Kidney (tissue), 13 donors: ENCODE measurements at regions not wholly inside any gene's neighbourhood (a gene's known extent, or its start where the extent isn't known, plus 50 kb on each side); places are given as distances from the start of the nearest gene placed in this dataset.

Experiments
- DNase-seq, 5 donors: peaks; one replicate each; pipeline ENCODE4 v3.0.0-alpha.2; 2013 to 2020
- FAIRE-seq: peaks from 2 replicates; lab custom pipeline; 2012; peaks lifted over from hg19 to GRCh38; lab: Jason Lieb, UNC
- H3K27ac ChIP-seq, 2 donors: one replicate each; pipeline ENCODE4 v1.7.0; 2013; ENCODE audit warnings: low read depth in 2 of 2, low read length in 2 of 2, inconsistent platforms in 1 of 2
- H3K27me3 ChIP-seq: one replicate; pipeline ENCODE4 v1.7.1; 2013; ENCODE audit warnings: low read length, inconsistent platforms; ENCODE audit not compliant: control insufficient read depth, insufficient read depth
- H3K36me3 ChIP-seq, 3 donors: one replicate each; pipeline versions ENCODE4 v1.7.0 to v1.7.1; 2013; ENCODE audit warnings: low read length in 3 of 3, control low read depth in 1 of 3, inconsistent platforms in 1 of 3; ENCODE audit not compliant: insufficient read depth in 3 of 3, control insufficient read depth in 2 of 3
- H3K4me1 ChIP-seq, 3 donors: one replicate each; pipeline versions ENCODE4 v1.7.0 to v1.7.1; 2013; ENCODE audit warnings: low read length in 3 of 3, inconsistent platforms in 1 of 3, low read depth in 1 of 3; ENCODE audit not compliant: control insufficient read depth in 2 of 3, insufficient read depth in 2 of 3
- H3K4me3 ChIP-seq, 3 donors: one replicate each; pipeline versions ENCODE4 v1.7.0 to v1.8.1; 2013; ENCODE audit warnings: low read length in 3 of 3, control low read depth in 1 of 3, inconsistent platforms in 1 of 3
- H3K9ac ChIP-seq, 3 donors: one replicate each; pipeline versions ENCODE4 v1.7.0 to v1.7.1; 2013; ENCODE audit warnings: low read length in 3 of 3, control low read depth in 1 of 3, inconsistent platforms in 1 of 3
- H3K9me3 ChIP-seq, 3 donors: one replicate each; pipeline versions ENCODE4 v1.7.0 to v1.7.1; 2013; ENCODE audit warnings: low read length in 3 of 3, control low read depth in 1 of 3, inconsistent platforms in 1 of 3; ENCODE audit not compliant: control insufficient read depth in 2 of 3, insufficient read depth in 1 of 3
- CTCF ChIP-seq: IDR thresholded peaks from 3 replicates; pipeline ENCODE4 v1.5.1; 2012; ENCODE audit warnings: mild to moderate bottlenecking, moderate library complexity, borderline replicate concordance; ENCODE audit not compliant: insufficient read depth; ENCODE audit errors: extremely low read depth
- intact Hi-C: fragments of 100-400 bp; cut with DNase I; formaldehyde crosslinking; loops from one replicate; pipeline ENCODE4 v1.11.1; 2022
- donor health status: control.
- donor health status: control.
- donor health status: control.
- donor health status: control.
- donor health status: control.
- donor health status: DM: yes; HTN: yes; CAD: no.
- donor health status: Normal renal cell carcinoma (clear cell type).

GRCh38 chr12:19012965-19013364 lies 116.6 kb upstream of the PLEKHA5 start:
- peak in 2 of 5 donors; percentile 37 to 48 for DNase-seq
- Histone ChIP-seq H3K4me1 (peaks cover 0 to 7% (median 0%) of the 10 kb centered on the region in 3 donors), H3K9ac (no peak overlapping the region), H3K9me3 (no peaks in the 10 kb centered on the region), H3K27me3 (no peaks in the 10 kb centered on the region), H3K27ac (no peak overlapping the region), H3K4me3 (no peak overlapping the region), H3K36me3 (no peaks in the 10 kb centered on the region)
- no peak for FAIRE-seq
- TF ChIP-seq CTCF, result no peak
- intact Hi-C loops, result no loop called here

DNA sequence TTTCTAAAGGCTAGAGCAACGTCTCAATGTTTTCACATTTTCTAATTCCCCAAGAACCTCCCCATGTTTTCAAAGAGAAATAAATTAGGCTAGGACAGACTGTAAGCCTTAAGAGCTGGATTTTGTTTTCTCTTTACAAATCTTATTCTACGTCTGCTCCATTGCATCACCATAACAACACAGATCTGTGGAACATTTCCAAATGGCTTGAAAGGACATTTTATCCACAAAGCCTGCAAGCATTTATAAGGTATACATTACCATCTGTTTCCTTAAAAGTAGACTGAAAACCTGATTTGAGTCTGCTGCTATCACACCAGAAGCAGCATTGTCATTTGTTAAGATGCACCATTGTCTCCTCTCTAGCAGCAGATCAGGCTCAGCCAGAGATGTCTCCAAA lies 115.3 kb upstream of the PLEKHA5 start:
- H3K36me3 ChIP-seq, result no peaks in the 10 kb centered on the region
- DNase-seq (peak in 2 of 5 donors; percentile 26 to 69), FAIRE-seq (no peak)
- no peaks in the 10 kb centered on the region for H3K9me3 ChIP-seq
- no peaks in the 10 kb centered on the region for H3K27me3 ChIP-seq
- H3K4me3 ChIP-seq, result no peak overlapping the region
- TF ChIP-seq CTCF, result no peak
- H3K9ac ChIP-seq, result no peak overlapping the region
- H3K4me1 ChIP-seq, result peaks cover 0 to 7% (median 0%) of the 10 kb centered on the region in 3 donors
- intact Hi-C loops, result no loop called here
- H3K27ac ChIP-seq, result no peak overlapping the region

GRCh38 chr12:19015285-19015684 lies 114.2 kb upstream of the PLEKHA5 start:
- DNase-seq (no peak), FAIRE-seq (no peak)
- Histone ChIP-seq H3K9me3 (no peaks in the 10 kb centered on the region), H3K36me3 (no peaks in the 10 kb centered on the region), H3K4me3 (no peak overlapping the region), H3K9ac (no peak overlapping the region), H3K27me3 (no peaks in the 10 kb centered on the region), H3K4me1 (peaks cover 0 to 7% (median 0%) of the 10 kb centered on the region in 3 donors), H3K27ac (no peak overlapping the region)
- TF ChIP-seq CTCF, result no peak
- intact Hi-C loops, result no loop called here
